GM23338 (cell line): ENCODE measurements at regions not wholly inside any gene's neighbourhood (a gene's known extent, or its start where the extent isn't known, plus 50 kb on each side); places are given as distances from the start of the nearest gene placed in this dataset.

Experiments
- ATAC-seq: fragments of 200-7000 bp; cut with Tn5 transposase; 3 replicates; pipeline ENCODE4 v1.9.1; 2020
- DNase-seq: peaks from one replicate; pipeline ENCODE4 v3.0.0-alpha.2; 2015; ENCODE audit warnings: low spot score
- H2AFZ ChIP-seq: fragments of 200-600 bp; sonication (generic); 2 replicates; pipeline ENCODE4 v1.8.0; 2016; ENCODE audit warnings: antibody characterized with exemption, mild to moderate bottlenecking, moderate library complexity
- H3F3A ChIP-seq: fragments of 200-600 bp; sonication (generic); replicated peaks from 2 replicates; pipeline ENCODE4 v1.8.0; 2017; ENCODE audit warnings: antibody characterized with exemption, mixed run types, low read depth
- H3K27ac ChIP-seq: fragments of 200-600 bp; sonication (generic); 2 replicates; pipeline ENCODE4 v1.6.1; 2016; ENCODE audit warnings: low read depth
- H3K27me3 ChIP-seq: fragments of 200-600 bp; sonication (generic); 2 replicates; pipeline ENCODE4 v1.8.0; 2016; ENCODE audit warnings: mild to moderate bottlenecking, mixed run types, moderate library complexity; ENCODE audit not compliant: insufficient read depth
- H3K36me3 ChIP-seq: fragments of 200-600 bp; sonication (generic); 2 replicates; pipeline ENCODE4 v1.8.0; 2016; ENCODE audit warnings: mild to moderate bottlenecking; ENCODE audit not compliant: insufficient read depth
- H3K4me1 ChIP-seq: fragments of 200-600 bp; sonication (generic); 2 replicates; pipeline ENCODE4 v1.8.0; 2016; ENCODE audit warnings: mild to moderate bottlenecking, moderate library complexity; ENCODE audit not compliant: insufficient read depth
- H3K4me2 ChIP-seq: fragments of 200-600 bp; sonication (generic); 2 replicates; pipeline ENCODE4 v1.7.1; 2017; ENCODE audit warnings: mixed run types
- H3K4me3 ChIP-seq: fragments of 200-600 bp; sonication (generic); 2 replicates; pipeline ENCODE4 v1.6.1; 2016; ENCODE audit warnings: mixed run types
- H3K79me2 ChIP-seq: fragments of 200-600 bp; sonication (generic); replicated peaks from 2 replicates; pipeline ENCODE4 v1.8.0; 2017; ENCODE audit warnings: mild to moderate bottlenecking; ENCODE audit not compliant: insufficient read depth
- H3K9me2 ChIP-seq: fragments of 200-600 bp; sonication (generic); 2 replicates; pipeline ENCODE4 v1.8.0; 2017; ENCODE audit not compliant: insufficient read depth
- H4K20me1 ChIP-seq: fragments of 200-600 bp; sonication (generic); replicated peaks from 2 replicates; pipeline ENCODE4 v1.8.0; 2017; ENCODE audit warnings: mild to moderate bottlenecking; ENCODE audit not compliant: insufficient read depth
- H3K27ac Mint-ChIP-seq: 2 replicates; pipeline ENCODE4 v1.8.0; 2020; ENCODE audit warnings: inconsistent platforms, mild to moderate bottlenecking, moderate library complexity, mixed read lengths
- H3K27me3 Mint-ChIP-seq: 3 replicates; pipeline ENCODE4 v1.8.0; 2022; ENCODE audit warnings: low read depth, mild to moderate bottlenecking, moderate library complexity, mixed read lengths, inconsistent platforms; ENCODE audit not compliant: insufficient read depth, poor library complexity
- H3K36me3 Mint-ChIP-seq: 3 replicates; pipeline ENCODE4 v1.8.0; 2021; ENCODE audit warnings: low read depth, mild to moderate bottlenecking, inconsistent platforms, moderate library complexity, mixed read lengths
- H3K4me1 Mint-ChIP-seq: 3 replicates; pipeline ENCODE4 v1.8.0; 2020; ENCODE audit warnings: mild to moderate bottlenecking, inconsistent platforms, mixed read lengths
- H3K4me3 Mint-ChIP-seq: 3 replicates; pipeline ENCODE4 v1.8.0; 2021; ENCODE audit warnings: moderate library complexity, mild to moderate bottlenecking, inconsistent platforms, mixed read lengths
- H3K9me3 Mint-ChIP-seq: 3 replicates; pipeline ENCODE4 v1.8.0; 2020; ENCODE audit warnings: moderate library complexity, mild to moderate bottlenecking, inconsistent platforms, mixed read lengths
- CREB1 ChIP-seq: fragments of 250-450 bp; sonication (Bioruptor Pico); IDR thresholded peaks from 2 replicates; pipeline ENCODE4 v1.5.0; 2020; ENCODE audit warnings: low read depth, mild to moderate bottlenecking, moderate library complexity
- CTCF ChIP-seq, 2 experiments: fragments of 200-600 bp in 1 of 2; sonication (generic) in 1 of 2; conservative IDR thresholded peaks; 2 replicates each; pipeline versions ENCODE4 v1.5.1 to v1.6.1; 2016 to 2017; ENCODE audit warnings: antibody characterized with exemption in 2 of 2, low read depth in 2 of 2, mild to moderate bottlenecking in 2 of 2, moderate library complexity in 1 of 2
- EZH2 ChIP-seq: fragments of 200-600 bp; sonication (generic); IDR thresholded peaks from one replicate; pipeline ENCODE4 v1.8.0; 2017; ENCODE audit warnings: antibody characterized with exemption, mild to moderate bottlenecking, low read depth; ENCODE audit not compliant: unreplicated experiment
- EZH2phosphoT487 ChIP-seq: fragments of 200-600 bp; sonication (generic); IDR thresholded peaks from one replicate; pipeline ENCODE4 v1.8.1; 2018; ENCODE audit warnings: antibody characterized with exemption; ENCODE audit not compliant: unreplicated experiment
- JUNB ChIP-seq: IDR thresholded peaks from one replicate; pipeline ENCODE4 v1.6.1; 2016; ENCODE audit warnings: antibody characterized with exemption; ENCODE audit not compliant: unreplicated experiment
- POLR2AphosphoS5 ChIP-seq: IDR thresholded peaks from 2 replicates; pipeline ENCODE4 v1.6.1; 2016; ENCODE audit warnings: antibody characterized with exemption, low read depth
- STAT1 ChIP-seq: IDR thresholded peaks from one replicate; pipeline ENCODE4 v1.6.1; 2016; ENCODE audit warnings: antibody characterized with exemption; ENCODE audit not compliant: unreplicated experiment
- ZNF114 ChIP-seq: fragments of 250-450 bp; sonication (Bioruptor Pico); IDR thresholded peaks from 2 replicates; pipeline ENCODE4 v1.5.0; 2020; ENCODE audit warnings: mild to moderate bottlenecking, moderate library complexity
- ZNF462 ChIP-seq: fragments of 250-450 bp; sonication (Bioruptor Pico); IDR thresholded peaks from 2 replicates; pipeline ENCODE4 v1.5.0; 2020; ENCODE audit warnings: mild to moderate bottlenecking, moderate library complexity

GRCh38 chr11:82355313-82355823, 378.3 kb downstream of the FAM181B start (continued):
- TF ChIP-seq ZNF462 (CRISPR knock-in tag), result no peak
- TF ChIP-seq JUNB, result no peak

- no peaks in the 10 kb centered on the region for H3K9me2 ChIP-seq
- Mint-ChIP-seq H3K9me3 (no peaks in the 10 kb centered on the region; the same call in 2 of the 3 replicates), H3K27me3 (peaks cover 1% of the 10 kb centered on the region), H3K36me3 (no peaks in the 10 kb centered on the region), H3K4me3 (no peak overlapping the region), H3K27ac (no peak overlapping the region), H3K4me1 (no peaks in the 10 kb centered on the region)
- no peaks in the 10 kb centered on the region for H3F3A ChIP-seq
- no peak overlapping the region for H3K4me2 ChIP-seq
- ATAC-seq (no peak), DNase-seq (no peak)
- H3K27ac ChIP-seq, result no peak overlapping the region
- H4K20me1 ChIP-seq, result no peaks in the 10 kb centered on the region
- no peak overlapping the region for H2AFZ ChIP-seq
- H3K4me3 ChIP-seq, result no peak overlapping the region
- H3K79me2 ChIP-seq, result no peaks in the 10 kb centered on the region
- H3K36me3 ChIP-seq, result no peaks in the 10 kb centered on the region
- no peaks in the 10 kb centered on the region for H3K4me1 ChIP-seq
- no peaks in the 10 kb centered on the region for H3K27me3 ChIP-seq
- TF ChIP-seq CTCF (conservative IDR thresholded peaks at IDR 0.05; ENCODE audit: low read depth in 2 of 2) (no peak), EZH2phosphoT487 (no peak), ZNF114 (CRISPR knock-in tag) (no peak), EZH2 (no peak), POLR2AphosphoS5 (no peak), CREB1 (CRISPR knock-in tag) (no peak), STAT1 (no peak), JUNB (no peak)
Measured at GRCh38 chr11:82326853-82327252, 406.8 kb downstream of the FAM181B start.
